GM12865 (cell line): ENCODE measurements at regions not wholly inside any gene's neighbourhood (a gene's known extent, or its start where the extent isn't known, plus 50 kb on each side); places are given as distances from the start of the nearest gene placed in this dataset.

Source experiments
- DNase-seq: peaks from one replicate; pipeline ENCODE4 v3.0.0; 2010; ENCODE audit warnings: low read depth
- H3K4me3 ChIP-seq: 2 replicates; pipeline ENCODE4 v1.5.1; 2011; ENCODE audit warnings: mild to moderate bottlenecking, low read depth, low read length, control low read depth
- CTCF ChIP-seq: IDR thresholded peaks from 2 replicates; pipeline ENCODE4 v1.5.1; 2011; ENCODE audit warnings: low read length, control low read depth, low read depth, inconsistent platforms; ENCODE audit not compliant: insufficient read depth; ENCODE audit errors: missing control alignments

- TF ChIP-seq CTCF = no peak
- no peak for DNase-seq
- H3K4me3 ChIP-seq = no peak overlapping the region
These were observed 413.1 kb upstream of the PODXL start for GRCh38 chr7:131969560-131969959.

- TF ChIP-seq CTCF = no peak
- DNase-seq = no peak
- H3K4me3 ChIP-seq = no peak overlapping the region
These were observed 410.8 kb upstream of the PODXL start for GRCh38 chr7:131967216-131967730.

DNA sequence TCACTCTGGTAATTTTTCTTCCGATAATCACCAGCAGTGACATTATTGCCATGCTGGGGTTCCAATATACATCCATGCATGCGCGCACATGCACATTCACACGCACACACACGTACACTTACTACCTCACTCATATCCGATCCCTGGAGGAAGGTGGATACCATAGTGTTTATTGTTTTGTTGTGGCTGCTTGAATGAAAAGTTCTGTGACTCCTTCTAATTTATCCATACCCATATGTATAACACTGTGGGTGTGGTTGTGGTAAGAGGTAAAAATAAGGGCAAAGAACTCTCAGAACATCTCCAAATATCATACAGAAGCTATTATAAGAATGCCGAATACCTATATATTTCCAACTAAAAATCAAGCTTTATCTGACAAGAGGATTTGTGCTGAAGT lies 407.8 kb upstream of the PODXL start:
- no peak for TF ChIP-seq CTCF
- H3K4me3 ChIP-seq = no peak overlapping the region
- no peak for DNase-seq

GRCh38 chr7:131961054-131961680 lies 404.7 kb upstream of the PODXL start:
- H3K4me3 ChIP-seq = no peak overlapping the region
- TF ChIP-seq CTCF = no peak
- no peak for DNase-seq

DNA sequence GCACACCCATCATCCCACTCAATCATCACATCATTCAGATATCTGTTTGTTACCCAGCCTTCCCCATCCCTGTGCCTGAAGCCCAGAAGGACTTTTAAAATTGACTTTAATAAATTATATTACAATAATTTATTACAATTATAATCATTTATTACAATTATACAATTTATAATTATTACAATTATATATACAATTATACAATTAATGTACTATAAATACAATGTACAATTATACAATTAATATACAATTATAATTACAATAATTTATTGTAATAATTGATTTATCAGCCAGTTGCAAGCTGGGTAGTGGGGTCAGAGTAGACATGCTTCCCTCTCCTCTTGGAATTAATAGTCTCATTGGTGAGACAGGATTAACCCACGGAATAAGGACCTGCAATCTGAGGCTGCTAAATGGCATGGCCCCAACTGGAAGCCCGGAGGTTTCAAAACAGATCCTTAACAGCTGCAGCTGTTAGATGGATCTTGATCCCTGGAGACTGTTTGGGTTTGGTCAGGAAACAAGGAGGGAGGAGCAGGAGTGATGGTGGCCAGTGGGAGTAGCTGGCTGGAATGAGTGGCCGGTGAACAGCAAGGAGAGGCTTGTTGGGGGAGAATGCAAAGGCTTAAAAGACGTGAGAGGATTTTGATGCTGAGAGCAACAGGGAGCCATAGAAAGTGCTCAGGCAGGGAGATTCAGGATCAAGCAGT lies 402.8 kb upstream of the PODXL start:
- TF ChIP-seq CTCF = no peak
- no peak overlapping the region for H3K4me3 ChIP-seq
- no peak for DNase-seq

DNA sequence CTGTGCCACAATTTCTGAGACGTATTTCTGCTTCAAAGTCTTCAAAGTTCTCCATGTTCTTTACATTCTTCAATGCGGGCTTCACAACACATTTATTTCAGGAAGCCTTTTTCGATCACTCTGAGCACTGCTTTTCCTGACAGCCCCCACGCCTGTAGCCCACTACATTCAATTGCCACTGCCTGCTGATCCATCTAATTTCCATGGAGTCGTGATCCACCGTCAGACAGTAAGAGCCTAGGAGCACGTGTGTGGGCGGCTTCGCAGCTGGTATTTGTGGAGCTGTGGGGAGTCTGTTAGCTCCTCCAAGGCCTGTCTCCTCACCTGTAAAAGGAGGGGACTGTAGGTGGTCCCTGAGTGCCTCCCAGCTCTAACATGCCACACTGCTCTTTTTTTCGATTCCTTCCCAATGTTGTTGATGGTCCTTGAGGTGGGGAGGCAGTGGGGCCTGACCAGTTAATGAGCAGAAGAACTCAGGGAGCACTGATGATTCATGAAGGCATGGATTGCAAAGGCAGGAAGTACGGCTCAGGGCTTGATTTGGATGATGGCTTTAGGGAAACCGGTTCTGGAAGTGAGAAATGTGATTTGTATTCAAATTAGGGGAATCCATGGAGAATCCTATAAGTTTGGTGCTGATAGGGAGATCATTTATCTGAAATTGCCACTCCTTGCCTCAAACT lies 401.1 kb upstream of the PODXL start:
- DNase-seq = no peak
- TF ChIP-seq CTCF = no peak
- no peak overlapping the region for H3K4me3 ChIP-seq
